Trophoblast cell (in vitro differentiated cells and primary cell): ENCODE measurements at regions not wholly inside any gene's neighbourhood (a gene's known extent, or its start where the extent isn't known, plus 50 kb on each side); places are given as distances from the start of the nearest gene placed in this dataset.

ENCODE experiments used
- DNase-seq, 2 donors: peaks; one replicate each; pipeline ENCODE4 v3.0.0-alpha.2; 2016
- H2AFZ ChIP-seq: 2 replicates; pipeline ENCODE4 v1.6.1; 2013; ENCODE audit warnings: low read length, moderate library complexity, mild to moderate bottlenecking; ENCODE audit not compliant: insufficient read depth, poor library complexity
- H2AK5ac ChIP-seq: 2 replicates; pipeline ENCODE4 v1.6.1; 2013; ENCODE audit warnings: mild to moderate bottlenecking, low read length
- H2BK120ac ChIP-seq: 2 replicates; pipeline ENCODE4 v1.6.1; 2013; ENCODE audit warnings: low read length, mild to moderate bottlenecking, moderate library complexity; ENCODE audit not compliant: insufficient read depth, poor library complexity
- H2BK12ac ChIP-seq: 2 replicates; pipeline ENCODE4 v1.6.1; 2013; ENCODE audit warnings: mild to moderate bottlenecking, low read length, moderate library complexity
- H2BK5ac ChIP-seq: 2 replicates; pipeline ENCODE4 v1.6.1; 2013; ENCODE audit warnings: low read length, low read depth, moderate library complexity, mild to moderate bottlenecking; ENCODE audit not compliant: poor library complexity
- H3K14ac ChIP-seq: 2 replicates; pipeline ENCODE4 v1.6.1; 2013; ENCODE audit warnings: mild to moderate bottlenecking, low read length
- H3K18ac ChIP-seq: 2 replicates; pipeline ENCODE4 v1.6.1; 2013; ENCODE audit warnings: mild to moderate bottlenecking, low read length
- H3K23ac ChIP-seq: 2 replicates; pipeline ENCODE4 v1.6.1; 2013; ENCODE audit warnings: low read length
- H3K27ac ChIP-seq: 2 replicates; pipeline ENCODE4 v1.5.1; 2013; ENCODE audit warnings: low read depth, mild to moderate bottlenecking, inconsistent platforms, low read length, moderate library complexity
- H3K27me3 ChIP-seq: 2 replicates; pipeline ENCODE4 v1.6.1; 2013; ENCODE audit warnings: inconsistent platforms, mild to moderate bottlenecking, low read length, moderate library complexity; ENCODE audit not compliant: insufficient read depth
- H3K36me3 ChIP-seq, 2 experiments: 1 replicate in 1 of 2; 2 replicates in 1 of 2; pipeline ENCODE4 v1.6.1; 2013; ENCODE audit warnings: low read length in 2 of 2, mild to moderate bottlenecking in 2 of 2, moderate library complexity in 1 of 2; ENCODE audit not compliant: insufficient read depth in 2 of 2, control insufficient read depth in 1 of 2
- H3K4ac ChIP-seq: 2 replicates; pipeline ENCODE4 v1.6.1; 2013; ENCODE audit warnings: low read depth, mild to moderate bottlenecking, low read length, moderate library complexity
- H3K4me1 ChIP-seq, 2 experiments: 1 replicate in 1 of 2; 2 replicates in 1 of 2; pipeline ENCODE4 v1.6.1; 2013; ENCODE audit warnings: low read length in 2 of 2, mild to moderate bottlenecking in 2 of 2, moderate library complexity in 1 of 2; ENCODE audit not compliant: insufficient read depth in 2 of 2, control insufficient read depth in 1 of 2
- H3K4me2 ChIP-seq: 2 replicates; pipeline ENCODE4 v1.6.1; 2013; ENCODE audit warnings: inconsistent platforms, mild to moderate bottlenecking, low read length, moderate library complexity
- H3K4me3 ChIP-seq: 2 replicates; pipeline ENCODE4 v1.5.1; 2013; ENCODE audit warnings: mild to moderate bottlenecking, low read depth, low read length, inconsistent platforms
- H3K79me1 ChIP-seq: one replicate; pipeline ENCODE4 v1.6.1; 2013; ENCODE audit warnings: low read length
- H3K79me2 ChIP-seq: 2 replicates; pipeline ENCODE4 v1.6.1; 2013; ENCODE audit warnings: low read length, mild to moderate bottlenecking; ENCODE audit not compliant: control insufficient read depth, insufficient read depth, poor library complexity
- H3K9ac ChIP-seq: 2 replicates; pipeline ENCODE4 v1.6.1; 2013; ENCODE audit warnings: mild to moderate bottlenecking, low read length
- H3K9me3 ChIP-seq: 2 replicates; pipeline ENCODE4 v1.6.1; 2013; ENCODE audit warnings: low read depth, mild to moderate bottlenecking, control low read depth, inconsistent platforms, low read length; ENCODE audit not compliant: insufficient read depth
- H4K12ac ChIP-seq: 2 replicates; pipeline ENCODE4 v1.6.1; 2013; ENCODE audit warnings: low read depth, mild to moderate bottlenecking, low read length, moderate library complexity
- H4K8ac ChIP-seq: 2 replicates; pipeline ENCODE4 v1.6.1; 2013; ENCODE audit warnings: low read depth, mild to moderate bottlenecking, low read length, moderate library complexity
- H4K91ac ChIP-seq: one replicate; pipeline ENCODE4 v1.6.1; 2013; ENCODE audit warnings: low read depth, mild to moderate bottlenecking, low read length, moderate library complexity
- WGBS: extraction: QIAGEN DNeasy Blood & Tissue Kit; methylation state at CpG from one replicate; pipeline ENCODE4 v1.1.7; 2013; ENCODE audit warnings: missing lambda C conversion rate; ENCODE audit not compliant: insufficient read length, insufficient coverage; ENCODE audit errors: extremely low coverage; 5-methylcytosine and 5-hydroxymethylcytosine counted together

- WGBS: no CpG with 5 or more reads among the region's 10 CpGs
- H2AFZ ChIP-seq: no peak overlapping the region
- no peaks in the 10 kb centered on the region for H3K79me1 ChIP-seq
Observed at GRCh38 chr22:47328550-47329243, 566.2 kb downstream of the TBC1D22A start.

GRCh38 chr22:47327241-47327640 is 564.8 kb downstream of the TBC1D22A start:
- no peak overlapping the region for H2BK5ac ChIP-seq
- H3K4me3 ChIP-seq: no peak overlapping the region
- no peaks in the 10 kb centered on the region for H3K36me3 ChIP-seq
- H4K8ac ChIP-seq: no peak overlapping the region
- H3K4ac ChIP-seq: no peak overlapping the region
- no peaks in the 10 kb centered on the region for H3K79me2 ChIP-seq
- H3K23ac ChIP-seq: no peak overlapping the region
- H2AK5ac ChIP-seq: no peak overlapping the region
- no peak for DNase-seq
- H3K79me1 ChIP-seq: no peaks in the 10 kb centered on the region
- H2BK12ac ChIP-seq: no peak overlapping the region
- no peaks in the 10 kb centered on the region for H3K27me3 ChIP-seq
- no peak overlapping the region for H4K12ac ChIP-seq
- H3K9ac ChIP-seq: no peak overlapping the region
- no peak overlapping the region for H4K91ac ChIP-seq
- no peak overlapping the region for H3K14ac ChIP-seq
- no peak overlapping the region for H3K4me2 ChIP-seq
- H3K4me1 ChIP-seq: no peaks in the 10 kb centered on the region
- peaks cover 60% of the 10 kb centered on the region for H3K9me3 ChIP-seq
- no peak overlapping the region for H3K18ac ChIP-seq
- no peak overlapping the region for H2AFZ ChIP-seq
- no peak overlapping the region for H3K27ac ChIP-seq
- H2BK120ac ChIP-seq: no peak overlapping the region
- WGBS: no CpG with 5 or more reads among the region's 6 CpGs

More at GRCh38 chr22:47328550-47329243, 566.2 kb downstream of the TBC1D22A start:
- Histone ChIP-seq H4K12ac (no peak overlapping the region), H2AK5ac (no peak overlapping the region), H2BK5ac (no peak overlapping the region), H3K4me3 (no peak overlapping the region), H3K9ac (no peak overlapping the region), H3K23ac (no peak overlapping the region), H3K18ac (no peak overlapping the region), H2BK120ac (no peak overlapping the region), H3K4me2 (no peak overlapping the region), H4K91ac (no peak overlapping the region), H3K4me1 (no peaks in the 10 kb centered on the region), H3K4ac (no peak overlapping the region), H3K79me2 (no peaks in the 10 kb centered on the region), H3K27ac (no peak overlapping the region), H2BK12ac (no peak overlapping the region), H3K9me3 (peaks cover 62% of the 10 kb centered on the region), H3K36me3 (no peaks in the 10 kb centered on the region), H3K14ac (no peak overlapping the region), H4K8ac (no peak overlapping the region), H3K27me3 (no peaks in the 10 kb centered on the region)
- peak in 1 of 2 donors; percentile 2 for DNase-seq

- no peak overlapping the region for H3K4me3 ChIP-seq
- no peak overlapping the region for H4K12ac ChIP-seq
- H3K27me3 ChIP-seq: no peaks in the 10 kb centered on the region
- no peak overlapping the region for H3K4ac ChIP-seq
- no peaks in the 10 kb centered on the region for H3K79me1 ChIP-seq
- H3K79me2 ChIP-seq: no peaks in the 10 kb centered on the region
- H2BK120ac ChIP-seq: no peak overlapping the region
- H4K8ac ChIP-seq: no peak overlapping the region
- no peak overlapping the region for H3K23ac ChIP-seq
- H4K91ac ChIP-seq: no peak overlapping the region
- H3K36me3 ChIP-seq: no peaks in the 10 kb centered on the region
- no peak for DNase-seq
- H2AFZ ChIP-seq: no peak overlapping the region
- H3K18ac ChIP-seq: no peak overlapping the region
- H3K14ac ChIP-seq: no peak overlapping the region
- H3K9ac ChIP-seq: no peak overlapping the region
- H2BK5ac ChIP-seq: no peak overlapping the region
- H2BK12ac ChIP-seq: no peak overlapping the region
- peaks cover 44% of the 10 kb centered on the region for H3K9me3 ChIP-seq
- H3K4me2 ChIP-seq: no peak overlapping the region
- no peak overlapping the region for H2AK5ac ChIP-seq
- no CpG with 5 or more reads among the region's 3 CpGs for WGBS
- no peak overlapping the region for H3K27ac ChIP-seq
- no peaks in the 10 kb centered on the region for H3K4me1 ChIP-seq
Observed at GRCh38 chr22:47325249-47325648, 562.8 kb downstream of the TBC1D22A start.

- Histone ChIP-seq H3K9me3 (peaks cover 39% of the 10 kb centered on the region), H3K4me2 (no peak overlapping the region), H4K91ac (no peak overlapping the region), H3K36me3 (no peaks in the 10 kb centered on the region), H3K4ac (no peak overlapping the region), H3K79me1 (no peaks in the 10 kb centered on the region), H3K18ac (no peak overlapping the region), H3K9ac (no peak overlapping the region), H3K14ac (no peak overlapping the region), H3K27me3 (no peaks in the 10 kb centered on the region), H3K4me3 (no peak overlapping the region), H4K8ac (no peak overlapping the region), H3K27ac (no peak overlapping the region), H2AFZ (no peak overlapping the region), H2AK5ac (no peak overlapping the region), H3K4me1 (no peaks in the 10 kb centered on the region), H2BK12ac (no peak overlapping the region), H3K79me2 (no peaks in the 10 kb centered on the region), H3K23ac (no peak overlapping the region), H4K12ac (no peak overlapping the region), H2BK120ac (no peak overlapping the region), H2BK5ac (no peak overlapping the region)
- DNase-seq: no peak
- no CpG with 5 or more reads among the region's 10 CpGs for WGBS
Observed at GRCh38 chr22:47324435-47324990, 562.1 kb downstream of the TBC1D22A start.
